Stomach (tissue), 4 donors: ENCODE measurements at regions not wholly inside any gene's neighbourhood (a gene's known extent, or its start where the extent isn't known, plus 50 kb on each side); places are given as distances from the start of the nearest gene placed in this dataset.

Experiments used
- CTCF ChIP-seq, 7 experiments: fragments of 450-650 bp in 4 of 7; fragments of 200-600 bp in 3 of 7; sonication (generic) in 3 of 7; IDR thresholded peaks; one replicate each; pipeline ENCODE4 v1.5.1; 2016 to 2019; ENCODE audit warnings: antibody characterized with exemption in 7 of 7, control low read depth in 2 of 7, mild to moderate bottlenecking in 1 of 7
- EP300 ChIP-seq: sonication (generic); formaldehyde crosslinking; IDR thresholded peaks from one replicate; pipeline ENCODE4 v1.6.1; 2017; ENCODE audit warnings: antibody characterized with exemption
- POLR2A ChIP-seq, 4 donors: fragments of 450-650 bp; IDR thresholded peaks; one replicate each; pipeline ENCODE4 v1.6.1; 2016; ENCODE audit warnings: antibody characterized with exemption in 4 of 4, control low read depth in 2 of 4, mild to moderate bottlenecking in 1 of 4, moderate library complexity in 1 of 4
- POLR2AphosphoS5 ChIP-seq, 3 donors: sonication (generic); formaldehyde crosslinking; IDR thresholded peaks; one replicate each; pipeline ENCODE4 v1.6.1; 2016; ENCODE audit warnings: antibody characterized with exemption in 3 of 3

- no peak for TF ChIP-seq EP300
- no peak for TF ChIP-seq POLR2A (IDR thresholded peaks at IDR 0.05)
- no peak for TF ChIP-seq CTCF (IDR thresholded peaks at IDR 0.05)
- TF ChIP-seq POLR2AphosphoS5 (IDR thresholded peaks at IDR 0.05) = no peak
Observed at GRCh38 chr9:104984121-104984520, 56.2 kb upstream of the ABCA1 start.
